Tibial nerve (tissue), 4 donors: ENCODE measurements at regions not wholly inside any gene's neighbourhood (a gene's known extent, or its start where the extent isn't known, plus 50 kb on each side); places are given as distances from the start of the nearest gene placed in this dataset.

ENCODE experiments used
- EP300 ChIP-seq, 2 donors: sonication (generic); formaldehyde crosslinking; IDR thresholded peaks; one replicate each; pipeline ENCODE4 v1.6.1; 2017; ENCODE audit warnings: antibody characterized with exemption in 2 of 2, mild to moderate bottlenecking in 1 of 2
- TF ChIP-seq, protein P1 (sequence below), 5 experiments: fragments of 200-600 bp in 3 of 5; fragments of 450-650 bp in 2 of 5; sonication (generic) in 3 of 5; IDR thresholded peaks; one replicate each; pipeline ENCODE4 v1.5.1; 2016 to 2019; ENCODE audit warnings: antibody characterized with exemption in 5 of 5, mild to moderate bottlenecking in 3 of 5, moderate library complexity in 2 of 5

DNA sequence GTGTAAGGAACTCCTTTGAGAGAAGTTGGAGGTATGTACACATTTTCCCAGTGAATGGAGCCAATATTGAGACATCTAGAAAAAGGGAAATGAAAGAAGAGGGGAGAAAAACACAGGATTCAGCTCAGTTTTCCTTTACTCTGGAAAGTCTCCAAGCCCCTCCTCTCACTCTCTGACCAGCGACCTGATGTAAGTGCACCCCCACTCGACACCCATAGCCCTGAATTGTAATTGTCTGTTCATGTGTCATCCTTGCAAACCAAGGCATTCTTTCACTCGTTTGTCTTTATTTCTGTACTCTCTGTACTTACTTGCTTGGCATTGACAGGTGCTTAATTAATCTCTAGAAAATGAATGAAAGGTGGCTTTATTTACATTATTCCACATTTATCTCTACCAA, 55.7 kb upstream of the CTAGE1 start:
- TF ChIP-seq, protein P1, sequence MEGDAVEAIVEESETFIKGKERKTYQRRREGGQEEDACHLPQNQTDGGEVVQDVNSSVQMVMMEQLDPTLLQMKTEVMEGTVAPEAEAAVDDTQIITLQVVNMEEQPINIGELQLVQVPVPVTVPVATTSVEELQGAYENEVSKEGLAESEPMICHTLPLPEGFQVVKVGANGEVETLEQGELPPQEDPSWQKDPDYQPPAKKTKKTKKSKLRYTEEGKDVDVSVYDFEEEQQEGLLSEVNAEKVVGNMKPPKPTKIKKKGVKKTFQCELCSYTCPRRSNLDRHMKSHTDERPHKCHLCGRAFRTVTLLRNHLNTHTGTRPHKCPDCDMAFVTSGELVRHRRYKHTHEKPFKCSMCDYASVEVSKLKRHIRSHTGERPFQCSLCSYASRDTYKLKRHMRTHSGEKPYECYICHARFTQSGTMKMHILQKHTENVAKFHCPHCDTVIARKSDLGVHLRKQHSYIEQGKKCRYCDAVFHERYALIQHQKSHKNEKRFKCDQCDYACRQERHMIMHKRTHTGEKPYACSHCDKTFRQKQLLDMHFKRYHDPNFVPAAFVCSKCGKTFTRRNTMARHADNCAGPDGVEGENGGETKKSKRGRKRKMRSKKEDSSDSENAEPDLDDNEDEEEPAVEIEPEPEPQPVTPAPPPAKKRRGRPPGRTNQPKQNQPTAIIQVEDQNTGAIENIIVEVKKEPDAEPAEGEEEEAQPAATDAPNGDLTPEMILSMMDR (IDR thresholded peaks at IDR 0.05), result no peak
- TF ChIP-seq EP300 (IDR thresholded peaks at IDR 0.05), result no peak
